GM03348 (cell line): ENCODE measurements at regions not wholly inside any gene's neighbourhood (a gene's known extent, or its start where the extent isn't known, plus 50 kb on each side); places are given as distances from the start of the nearest gene placed in this dataset.
"Not testable (repeated sequence)": the region's sequence is repeated elsewhere in the genome, so short reads cannot be mapped to it uniquely, and the experiment has no call there.

Source experiments
- DNase-seq: peaks from one replicate; pipeline ENCODE4 v3.0.0; 2012; ENCODE audit warnings: low spot score

GRCh38 chr20:53644108-53644507 lies 50.5 kb upstream of the ZNF217 start:
- not testable (repeated sequence) for DNase-seq
